ENCODE measurements at regions not wholly inside any gene's neighbourhood (a gene's known extent, or its start where the extent isn't known, plus 50 kb on each side); places are given as distances from the start of the nearest gene placed in this dataset.
"Not testable (repeated sequence)": the region's sequence is repeated elsewhere in the genome, so short reads cannot be mapped to it uniquely, and the experiment has no call there.

- CTCF ChIA-PET, result interaction anchor here (1.2 kb wide), 1 partner anchor 10 kb away, joined by 3 read pairs; no protein-coding TSS in a partner anchor
- no peak for DNase-seq (ENCODE audit: extremely low spot score)
These were observed 96.6 kb downstream of the SEC16B start for GRCh38 chr1:177873238-177873637.

GRCh38 chr1:177872308-177872900 lies 97.5 kb downstream of the SEC16B start:
- DNase-seq (ENCODE audit: extremely low spot score), result no peak
- CTCF ChIA-PET, result interaction anchor here (1.2 kb wide), 1 partner anchor 9 kb away, joined by 3 read pairs; no protein-coding TSS in a partner anchor
- no peak for TF ChIP-seq CTCF (IDR thresholded peaks at IDR 0.05; ENCODE audit: control extremely low read depth, extremely low read depth, low read depth, missing control alignments)
- POLR2A ChIA-PET, result no interaction called here

More at GRCh38 chr1:177873238-177873637, 96.6 kb downstream of the SEC16B start:
- no peak for TF ChIP-seq CTCF (IDR thresholded peaks at IDR 0.05; ENCODE audit: control extremely low read depth, extremely low read depth, low read depth, missing control alignments)
- POLR2A ChIA-PET, result no interaction called here

- DNase-seq (ENCODE audit: extremely low spot score), result no peak
- no peak for TF ChIP-seq CTCF (IDR thresholded peaks at IDR 0.05; ENCODE audit: control extremely low read depth, extremely low read depth, low read depth, missing control alignments)
- ChIA-PET POLR2A (no interaction called here), CTCF (no interaction called here)
These were observed 98.1 kb downstream of the SEC16B start for GRCh38 chr1:177871613-177872307.

GRCh38 chr1:177869586-177869985 lies 100.3 kb downstream of the SEC16B start:
- POLR2A ChIA-PET, result no interaction called here
- no peak for DNase-seq (ENCODE audit: extremely low spot score)
- no peak for TF ChIP-seq CTCF (IDR thresholded peaks at IDR 0.05; ENCODE audit: control extremely low read depth, extremely low read depth, low read depth, missing control alignments)
- CTCF ChIA-PET, result no interaction called here

- POLR2A ChIA-PET; DNase-seq (ENCODE audit: extremely low spot score); CTCF ChIA-PET: not testable (repeated sequence)
These were observed 100.8 kb downstream of the SEC16B start for GRCh38 chr1:177869011-177869410.

GRCh38 chr1:177865807-177866206 lies 104.1 kb downstream of the SEC16B start:
- no peak for DNase-seq (ENCODE audit: extremely low spot score)
- no peak for TF ChIP-seq CTCF (IDR thresholded peaks at IDR 0.05; ENCODE audit: control extremely low read depth, extremely low read depth, low read depth, missing control alignments)
- ChIA-PET POLR2A (no interaction called here), CTCF (interaction anchor here (1.2 kb wide), 1 partner anchor 10 kb away, joined by 4 read pairs; no protein-coding TSS in a partner anchor)

GRCh38 chr1:177864538-177865305 lies 105.1 kb downstream of the SEC16B start:
- no peak for TF ChIP-seq CTCF (IDR thresholded peaks at IDR 0.05; ENCODE audit: control extremely low read depth, extremely low read depth, low read depth, missing control alignments)
- ChIA-PET CTCF (no interaction called here), POLR2A (no interaction called here)
- DNase-seq (ENCODE audit: extremely low spot score), result no peak
